Mesenchymal stem cell (in vitro differentiated cells and primary cell): ENCODE measurements at regions not wholly inside any gene's neighbourhood (a gene's known extent, or its start where the extent isn't known, plus 50 kb on each side); places are given as distances from the start of the nearest gene placed in this dataset.

ENCODE experiments used
- DNase-seq: peaks from one replicate; pipeline ENCODE4 v3.0.0-alpha.2; 2013
- H2AFZ ChIP-seq: one replicate; pipeline ENCODE4 v1.6.1; 2013; ENCODE audit warnings: low read depth, mild to moderate bottlenecking, control low read depth, inconsistent platforms, low read length, moderate library complexity
- H2AK5ac ChIP-seq: 2 replicates; pipeline ENCODE4 v1.6.1; 2013; ENCODE audit warnings: low read length, moderate library complexity, mild to moderate bottlenecking, inconsistent platforms; ENCODE audit not compliant: severe bottlenecking
- H2BK120ac ChIP-seq: one replicate; pipeline ENCODE4 v1.6.1; 2013; ENCODE audit warnings: low read depth, mild to moderate bottlenecking, inconsistent platforms, low read length, moderate library complexity
- H2BK12ac ChIP-seq, 2 experiments: one replicate each; pipeline ENCODE4 v1.6.1; 2013; ENCODE audit warnings: inconsistent platforms in 2 of 2, low read length in 2 of 2, mild to moderate bottlenecking in 2 of 2, moderate library complexity in 2 of 2, control low read depth in 1 of 2
- H2BK15ac ChIP-seq: one replicate; pipeline ENCODE4 v1.6.1; 2013; ENCODE audit warnings: mild to moderate bottlenecking, low read depth, inconsistent platforms; ENCODE audit not compliant: poor library complexity, severe bottlenecking
- H2BK5ac ChIP-seq: 2 replicates; pipeline ENCODE4 v1.6.1; 2013; ENCODE audit warnings: low read depth, mild to moderate bottlenecking, low read length, control low read depth, inconsistent platforms; ENCODE audit not compliant: poor library complexity, severe bottlenecking
- H3K14ac ChIP-seq, 2 experiments: one replicate each; pipeline ENCODE4 v1.6.1; 2013; ENCODE audit warnings: inconsistent platforms in 2 of 2, low read length in 2 of 2, control low read depth in 1 of 2, mild to moderate bottlenecking in 1 of 2, moderate library complexity in 1 of 2
- H3K18ac ChIP-seq, 2 experiments: one replicate each; pipeline ENCODE4 v1.6.1; 2013; ENCODE audit warnings: inconsistent platforms in 2 of 2, low read length in 2 of 2, control low read depth in 1 of 2, low read depth in 1 of 2, mild to moderate bottlenecking in 1 of 2
- H3K23ac ChIP-seq, 2 experiments: one replicate each; pipeline ENCODE4 v1.6.1; 2013; ENCODE audit warnings: inconsistent platforms in 2 of 2, low read length in 2 of 2, mild to moderate bottlenecking in 2 of 2, moderate library complexity in 2 of 2, control low read depth in 1 of 2
- H3K27ac ChIP-seq: 2 replicates; pipeline ENCODE4 v1.5.1; 2013; ENCODE audit warnings: mild to moderate bottlenecking, moderate library complexity, low read length, control low read depth, inconsistent platforms; ENCODE audit not compliant: poor library complexity, severe bottlenecking
- H3K27me3 ChIP-seq, 2 experiments: 2 replicates each; pipeline versions ENCODE4 v1.6.1 to v1.7.0; 2013; ENCODE audit warnings: low read length in 2 of 2, mild to moderate bottlenecking in 2 of 2, moderate library complexity in 2 of 2, control low read depth in 1 of 2, inconsistent platforms in 1 of 2; ENCODE audit not compliant: control insufficient read depth in 1 of 2, insufficient read depth in 1 of 2
- H3K36me3 ChIP-seq, 2 experiments: 2 replicates each; pipeline versions ENCODE4 v1.6.1 to v1.7.0; 2013; ENCODE audit warnings: low read length in 2 of 2, control low read depth in 1 of 2, inconsistent platforms in 1 of 2, low read depth in 1 of 2, mild to moderate bottlenecking in 1 of 2; ENCODE audit not compliant: insufficient read depth in 2 of 2, control insufficient read depth in 1 of 2
- H3K4ac ChIP-seq, 2 experiments: one replicate each; pipeline ENCODE4 v1.6.1; 2013; ENCODE audit warnings: inconsistent platforms in 2 of 2, low read length in 2 of 2, mild to moderate bottlenecking in 2 of 2, moderate library complexity in 2 of 2, control low read depth in 1 of 2, low read depth in 1 of 2
- H3K4me1 ChIP-seq: 2 replicates; pipeline ENCODE4 v1.6.1; 2013; ENCODE audit warnings: low read depth, low read length, control low read depth; ENCODE audit not compliant: control insufficient read depth, insufficient read depth
- H3K4me2 ChIP-seq: 2 replicates; pipeline ENCODE4 v1.6.1; 2013; ENCODE audit warnings: low read length, mild to moderate bottlenecking, inconsistent platforms; ENCODE audit not compliant: poor library complexity, severe bottlenecking
- H3K4me3 ChIP-seq, 2 experiments: 2 replicates each; pipeline versions ENCODE4 v1.5.1 to v1.7.0; 2013; ENCODE audit warnings: low read length in 2 of 2, mild to moderate bottlenecking in 2 of 2, control low read depth in 1 of 2, low read depth in 1 of 2; ENCODE audit not compliant: insufficient read depth in 1 of 2
- H3K79me1 ChIP-seq: replicated peaks from 2 replicates; pipeline ENCODE4 v1.6.1; 2013; ENCODE audit warnings: mild to moderate bottlenecking, control low read depth, low read length, inconsistent platforms; ENCODE audit not compliant: poor library complexity, severe bottlenecking
- H3K9ac ChIP-seq: 2 replicates; pipeline ENCODE4 v1.7.0; 2013; ENCODE audit warnings: mild to moderate bottlenecking, low read length, moderate library complexity
- H3K9me3 ChIP-seq: 2 replicates; pipeline ENCODE4 v1.7.0; 2013; ENCODE audit warnings: mild to moderate bottlenecking, low read length; ENCODE audit not compliant: control insufficient read depth
- H4K8ac ChIP-seq: one replicate; pipeline ENCODE4 v1.6.1; 2013; ENCODE audit warnings: inconsistent platforms, mild to moderate bottlenecking, low read length, moderate library complexity
- H4K91ac ChIP-seq: one replicate; pipeline ENCODE4 v1.6.1; 2013; ENCODE audit warnings: mild to moderate bottlenecking, low read length, inconsistent platforms
- WGBS: methylation state at CpG from one replicate; pipeline ENCODE4 v1.1.7; 2013; ENCODE audit warnings: mixed read lengths; 5-methylcytosine and 5-hydroxymethylcytosine counted together

DNA sequence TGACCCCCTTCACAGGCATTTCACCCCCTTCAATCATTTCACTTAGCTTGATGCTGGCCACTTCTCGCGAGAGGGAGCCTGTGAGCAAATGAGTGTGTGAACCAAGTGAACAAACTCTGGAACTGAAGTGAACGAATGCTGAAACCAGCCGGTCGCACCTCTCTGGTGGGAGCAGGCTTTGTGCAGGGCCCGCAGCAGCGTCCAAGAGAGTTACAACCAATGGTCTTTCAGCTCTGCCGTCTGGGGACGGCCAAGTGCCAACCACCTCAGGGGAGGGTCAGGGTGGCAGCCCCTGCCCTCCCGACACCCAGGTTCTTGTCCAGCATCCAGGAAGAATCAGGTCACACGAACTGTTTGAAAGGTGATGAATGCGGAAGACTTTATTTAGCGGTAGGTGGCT lies 764.0 kb downstream of the SUCLG1 start:
- no peak for DNase-seq
- no peak overlapping the region for H4K91ac ChIP-seq
- H3K27me3 ChIP-seq = no peaks in the 10 kb centered on the region
- H3K14ac ChIP-seq = no peak overlapping the region
- no peak overlapping the region for H3K4ac ChIP-seq
- no peak overlapping the region for H3K9ac ChIP-seq
- H2BK120ac ChIP-seq = no peak overlapping the region
- no peak overlapping the region for H2AK5ac ChIP-seq
- H3K23ac ChIP-seq = no peak overlapping the region
- no peaks in the 10 kb centered on the region for H3K9me3 ChIP-seq
- no peak overlapping the region for H2BK12ac ChIP-seq
- H3K4me1 ChIP-seq = no peaks in the 10 kb centered on the region
- no peaks in the 10 kb centered on the region for H3K79me1 ChIP-seq
- H2BK5ac ChIP-seq = no peak overlapping the region
- no peak overlapping the region for H2BK15ac ChIP-seq
- H4K8ac ChIP-seq = no peak overlapping the region
- H3K4me3 ChIP-seq = peak overlapping the region in 1 of 2 experiments; percentile 24
- WGBS = 89% methylated on average over 13 of the region's 13 CpGs
- H3K4me2 ChIP-seq = no peak overlapping the region
- H3K18ac ChIP-seq = no peak overlapping the region
- H2AFZ ChIP-seq = no peak overlapping the region
- no peak overlapping the region for H3K27ac ChIP-seq
- no peaks in the 10 kb centered on the region for H3K36me3 ChIP-seq

DNA sequence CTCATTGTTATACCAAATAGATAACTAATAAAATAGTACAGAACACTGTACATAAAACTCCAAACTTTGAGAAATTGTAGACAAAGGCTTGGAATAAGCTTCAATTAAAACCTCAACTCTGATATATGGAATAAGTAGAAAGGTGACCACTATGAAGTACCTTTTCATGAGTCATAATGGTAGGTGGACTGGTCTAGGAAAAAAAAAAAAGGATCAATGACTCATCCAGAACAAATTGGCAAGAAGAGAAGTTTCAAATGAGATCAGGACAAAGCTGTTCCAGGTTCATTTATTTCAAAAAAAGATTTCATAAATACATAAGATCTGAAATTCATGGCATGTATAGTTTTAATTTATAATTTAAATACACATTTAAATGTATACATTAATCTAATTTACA lies 769.7 kb downstream of the SUCLG1 start:
- Histone ChIP-seq H2AK5ac (no peak overlapping the region), H3K36me3 (no peaks in the 10 kb centered on the region), H3K4me2 (no peak overlapping the region), H3K27ac (no peak overlapping the region), H3K4ac (no peak overlapping the region), H2AFZ (no peak overlapping the region), H4K91ac (no peak overlapping the region), H3K9me3 (no peaks in the 10 kb centered on the region), H3K18ac (no peak overlapping the region), H4K8ac (no peak overlapping the region), H2BK5ac (no peak overlapping the region), H3K9ac (no peak overlapping the region), H3K4me1 (no peaks in the 10 kb centered on the region), H3K79me1 (no peaks in the 10 kb centered on the region), H2BK12ac (no peak overlapping the region), H3K4me3 (no peak overlapping the region), H3K27me3 (no peaks in the 10 kb centered on the region), H3K14ac (no peak overlapping the region), H3K23ac (no peak overlapping the region), H2BK15ac (no peak overlapping the region), H2BK120ac (no peak overlapping the region)
- no peak for DNase-seq

DNA sequence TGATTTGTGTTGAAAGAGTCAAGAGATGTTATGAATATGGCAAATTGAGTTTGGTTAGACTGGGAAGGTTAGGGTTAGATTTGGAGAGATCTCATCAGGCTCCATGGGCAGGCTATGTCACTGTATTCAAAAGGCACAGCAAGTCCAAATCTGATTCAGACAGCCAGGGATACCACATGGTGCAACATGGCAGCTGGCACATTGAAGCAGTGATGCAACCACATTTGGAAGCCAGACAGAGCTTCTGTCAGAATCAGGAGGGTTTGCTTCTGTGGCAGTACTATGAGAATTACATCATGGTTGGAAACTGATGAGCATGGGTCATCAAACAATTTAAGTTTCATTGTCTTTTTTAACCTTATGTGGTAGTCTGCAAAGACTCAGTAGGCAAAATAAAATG lies 772.2 kb downstream of the SUCLG1 start:
- Histone ChIP-seq H3K27ac (no peak overlapping the region), H3K4me2 (no peak overlapping the region), H3K4me3 (no peak overlapping the region), H2BK5ac (no peak overlapping the region), H2BK15ac (no peak overlapping the region), H3K4ac (no peak overlapping the region), H2BK120ac (no peak overlapping the region), H3K9me3 (no peaks in the 10 kb centered on the region), H3K18ac (no peak overlapping the region), H3K27me3 (no peaks in the 10 kb centered on the region), H4K8ac (no peak overlapping the region), H2AK5ac (no peak overlapping the region), H2BK12ac (no peak overlapping the region), H2AFZ (no peak overlapping the region), H3K23ac (no peak overlapping the region), H3K9ac (no peak overlapping the region), H3K14ac (no peak overlapping the region), H3K4me1 (no peaks in the 10 kb centered on the region), H4K91ac (no peak overlapping the region), H3K79me1 (no peaks in the 10 kb centered on the region), H3K36me3 (no peaks in the 10 kb centered on the region)
- DNase-seq = no peak

DNA sequence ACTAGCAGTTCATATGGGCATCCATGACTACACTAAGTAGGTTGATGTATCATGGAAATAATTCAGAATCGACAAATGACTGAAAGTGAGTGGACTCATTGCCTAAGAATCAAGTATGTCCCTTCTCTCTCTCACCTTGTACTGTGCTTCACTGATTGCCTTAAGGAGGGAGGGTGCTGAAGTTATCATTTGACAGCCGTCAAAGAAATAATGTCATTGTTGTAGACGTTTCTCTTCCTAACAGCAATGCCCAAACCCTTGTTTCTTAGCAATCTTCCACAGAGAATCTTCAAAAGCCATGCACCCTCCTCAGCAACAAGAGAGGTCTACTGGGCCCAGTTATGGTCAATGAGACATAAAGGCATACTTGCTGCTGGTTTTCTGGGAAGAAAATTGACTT lies 785.0 kb downstream of the SUCLG1 start:
- no peak overlapping the region for H2BK12ac ChIP-seq
- H3K4ac ChIP-seq = no peak overlapping the region
- H2AFZ ChIP-seq = no peak overlapping the region
- H4K8ac ChIP-seq = no peak overlapping the region
- H2BK120ac ChIP-seq = no peak overlapping the region
- no peak overlapping the region for H2AK5ac ChIP-seq
- no peak overlapping the region for H2BK5ac ChIP-seq
- H3K79me1 ChIP-seq = no peaks in the 10 kb centered on the region
- H3K18ac ChIP-seq = no peak overlapping the region
- no peaks in the 10 kb centered on the region for H3K36me3 ChIP-seq
- H3K4me3 ChIP-seq = no peak overlapping the region
- WGBS = 100% methylated on average over 3 of the region's 3 CpGs
- no peak overlapping the region for H2BK15ac ChIP-seq
- no peak overlapping the region for H3K27ac ChIP-seq
- no peaks in the 10 kb centered on the region for H3K27me3 ChIP-seq
- H3K9me3 ChIP-seq = peaks cover 9% of the 10 kb centered on the region
- H3K14ac ChIP-seq = no peak overlapping the region
- no peak for DNase-seq
- H3K9ac ChIP-seq = no peak overlapping the region
- no peaks in the 10 kb centered on the region for H3K4me1 ChIP-seq
- H3K4me2 ChIP-seq = no peak overlapping the region
- H3K23ac ChIP-seq = no peak overlapping the region
- H4K91ac ChIP-seq = no peak overlapping the region
